Gastroesophageal sphincter (tissue), 3 donors: ENCODE measurements at regions not wholly inside any gene's neighbourhood (a gene's known extent, or its start where the extent isn't known, plus 50 kb on each side); places are given as distances from the start of the nearest gene placed in this dataset.

ENCODE experiments used
- CTCF ChIP-seq, 4 experiments: fragments of 200-600 bp in 2 of 4; fragments of 450-650 bp in 2 of 4; sonication (generic) in 1 of 4; IDR thresholded peaks; one replicate each; pipeline ENCODE4 v1.5.1; 2017 to 2019; ENCODE audit warnings: antibody characterized with exemption in 4 of 4, mild to moderate bottlenecking in 2 of 4, moderate library complexity in 2 of 4
- EP300 ChIP-seq: sonication (generic); formaldehyde crosslinking; IDR thresholded peaks from one replicate; pipeline ENCODE4 v1.6.1; 2017; ENCODE audit warnings: antibody characterized with exemption, mild to moderate bottlenecking
- POLR2A ChIP-seq, 2 donors: fragments of 450-650 bp; IDR thresholded peaks; one replicate each; pipeline ENCODE4 v1.6.1; 2017; ENCODE audit warnings: antibody characterized with exemption in 2 of 2, mild to moderate bottlenecking in 2 of 2, moderate library complexity in 1 of 2
- POLR2AphosphoS5 ChIP-seq: sonication (generic); formaldehyde crosslinking; IDR thresholded peaks from one replicate; pipeline ENCODE4 v1.6.1; 2017; ENCODE audit warnings: antibody characterized with exemption

- TF ChIP-seq EP300 (no peak), CTCF (IDR thresholded peaks at IDR 0.05) (no peak), POLR2A (IDR thresholded peaks at IDR 0.05) (no peak), POLR2AphosphoS5 (no peak)
Measured at GRCh38 chr17:52947418-52947817, 788.9 kb upstream of the CA10 start.
